Natural killer cell treated with Interleukin-12 subunit alpha and Interleukin-12 subunit beta and Interleukin-15 and Interleukin-18, amount 100 ng/mL, for 72 hours (primary cell): ENCODE measurements at regions not wholly inside any gene's neighbourhood (a gene's known extent, or its start where the extent isn't known, plus 50 kb on each side); places are given as distances from the start of the nearest gene placed in this dataset.

Source experiments
- ATAC-seq, 2 donors: fragments of 150-1000 bp; cut with Tn5 transposase in 1 of 2; sonication (Bioruptor Pico), chemical (Tn5 transposase) in 1 of 2; 2 replicates each; pipeline ENCODE4 v1.10.0; 2021
- DNase-seq: peaks from one replicate; pipeline ENCODE4 v3.0.0; 2022; ENCODE audit warnings: low spot score
- H3K27ac Mint-ChIP-seq, 2 donors: 1 replicate in 1 of 2; 2 replicates in 1 of 2; pipeline ENCODE4 v1.8.0; 2022; ENCODE audit warnings: mixed read lengths in 2 of 2, mild to moderate bottlenecking in 1 of 2, moderate library complexity in 1 of 2
- H3K27me3 Mint-ChIP-seq, 2 donors: 1 replicate in 1 of 2; 2 replicates in 1 of 2; pipeline ENCODE4 v1.8.0; 2022; ENCODE audit warnings: mixed read lengths in 2 of 2
- H3K36me3 Mint-ChIP-seq: one replicate; pipeline ENCODE4 v1.8.0; 2022; ENCODE audit warnings: mixed read lengths
- H3K4me1 Mint-ChIP-seq, 2 donors: 1 replicate in 1 of 2; 2 replicates in 1 of 2; pipeline ENCODE4 v1.8.0; 2022; ENCODE audit warnings: low read depth in 2 of 2, mixed read lengths in 2 of 2, mild to moderate bottlenecking in 1 of 2
- H3K4me3 Mint-ChIP-seq: one replicate; pipeline ENCODE4 v1.8.0; 2022; ENCODE audit warnings: mixed read lengths
- H3K9me3 Mint-ChIP-seq: 2 replicates; pipeline ENCODE4 v1.8.0; 2022; ENCODE audit warnings: mixed read lengths

DNA sequence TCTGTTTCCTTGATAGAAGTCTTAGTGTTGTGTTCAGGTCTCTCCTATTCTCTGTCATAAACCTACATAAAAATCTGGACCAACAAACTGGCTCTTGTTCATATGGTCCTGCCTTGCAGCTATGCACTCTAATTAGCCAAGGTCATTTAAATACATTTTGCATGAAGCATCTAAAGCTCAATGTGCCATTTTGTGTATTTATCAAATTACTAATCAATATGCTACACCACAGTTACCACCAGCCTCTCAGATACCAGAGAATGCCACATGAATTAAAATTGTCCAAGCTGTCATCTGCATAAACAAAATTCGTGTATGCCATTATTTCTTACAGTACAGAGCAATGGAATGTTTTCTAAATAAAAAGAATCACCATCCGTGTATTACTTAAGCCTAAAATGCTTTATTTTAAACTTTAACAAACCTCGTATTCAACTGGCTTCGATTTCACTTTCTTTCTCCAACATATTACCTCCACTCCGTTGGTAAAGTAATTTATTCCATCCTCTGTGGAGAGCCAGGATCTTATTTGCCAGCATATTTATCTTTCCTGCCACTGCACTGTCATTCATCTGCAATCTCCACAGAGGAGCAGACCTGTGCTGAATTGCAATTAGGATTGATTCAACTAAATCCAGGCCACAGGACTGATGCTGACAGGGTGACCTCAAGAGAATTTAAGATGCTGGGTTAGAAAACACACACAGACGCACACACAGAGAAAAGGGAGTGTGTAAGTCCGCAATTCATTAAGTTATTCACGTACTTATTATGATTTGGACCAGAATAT is 284.1 kb upstream of the FOXG1 start:
- DNase-seq (no peak), ATAC-seq (no peak)
- Mint-ChIP-seq H3K4me3 (no peak overlapping the region), H3K27me3 (no peaks in the 10 kb centered on the region), H3K27ac (no peak overlapping the region), H3K9me3 (peaks cover 4% of the 10 kb centered on the region), H3K36me3 (peaks cover 8% of the 10 kb centered on the region), H3K4me1 (no peaks in the 10 kb centered on the region)

DNA sequence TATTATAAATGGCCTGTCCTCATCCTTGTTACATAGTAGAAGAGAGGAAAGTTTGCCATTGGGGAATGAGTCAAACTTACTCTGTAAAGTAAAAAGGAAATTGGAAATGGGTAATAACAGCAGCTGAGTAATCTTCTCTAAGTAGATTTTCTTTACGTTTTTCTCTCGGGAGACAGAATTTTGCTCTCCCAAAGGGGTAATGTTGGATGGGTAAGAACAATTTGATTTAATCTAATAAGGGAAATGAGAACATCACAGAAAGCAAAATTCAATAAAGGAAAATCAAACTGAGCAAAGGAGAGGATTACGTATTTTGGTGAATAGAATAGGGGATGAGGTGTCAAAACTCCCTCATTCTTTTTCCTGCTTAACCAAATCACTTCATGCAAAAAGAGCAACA is 283.1 kb upstream of the FOXG1 start:
- Mint-ChIP-seq H3K36me3 (peaks cover 9% of the 10 kb centered on the region), H3K27ac (no peak overlapping the region), H3K9me3 (peaks cover 9% of the 10 kb centered on the region), H3K4me1 (no peaks in the 10 kb centered on the region), H3K27me3 (no peaks in the 10 kb centered on the region), H3K4me3 (no peak overlapping the region)
- DNase-seq (no peak), ATAC-seq (no peak)

DNA sequence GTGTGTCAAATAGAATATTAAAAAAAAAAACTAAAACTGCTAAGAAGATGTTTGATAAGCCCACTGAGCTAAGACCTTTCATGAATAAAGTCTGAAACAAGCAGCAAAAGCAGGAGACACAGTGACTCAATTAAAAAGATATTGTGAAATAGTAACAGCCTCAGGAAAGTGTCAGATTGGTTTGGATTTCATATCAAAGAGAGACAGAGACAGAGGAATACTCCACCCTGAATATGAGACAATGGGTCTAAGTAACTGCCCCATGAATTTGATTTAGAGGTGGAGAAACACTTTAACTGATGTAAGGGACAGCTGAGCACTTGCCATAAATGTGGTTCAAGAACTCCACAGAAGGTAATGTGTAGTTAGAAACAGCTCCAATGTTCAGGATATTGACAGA is 277.9 kb upstream of the FOXG1 start:
- Mint-ChIP-seq H3K4me1 (no peaks in the 10 kb centered on the region), H3K4me3 (no peak overlapping the region), H3K9me3 (peaks cover 22% of the 10 kb centered on the region), H3K27ac (no peak overlapping the region), H3K27me3 (no peaks in the 10 kb centered on the region), H3K36me3 (peaks cover 9% of the 10 kb centered on the region)
- ATAC-seq = no peak
- no peak for DNase-seq

DNA sequence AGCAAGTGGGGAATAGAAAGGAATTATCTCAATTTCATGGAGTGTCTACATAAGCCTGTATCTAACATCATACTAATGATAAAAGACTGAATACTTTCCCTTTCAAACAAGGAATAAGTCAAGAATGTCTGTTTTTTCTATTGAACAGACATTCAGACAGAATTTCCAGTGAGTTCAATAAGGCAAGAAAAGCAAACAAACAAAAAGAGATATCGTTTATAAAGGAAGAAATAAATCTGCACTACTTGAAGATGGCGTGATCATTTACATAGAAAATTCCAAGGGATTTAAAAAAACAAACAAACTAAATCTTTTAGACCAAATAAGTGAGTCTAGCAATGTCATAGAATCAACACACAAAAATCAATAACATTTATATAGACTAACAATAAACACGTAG is 273.1 kb upstream of the FOXG1 start:
- peaks cover 22% of the 10 kb centered on the region for H3K9me3 Mint-ChIP-seq
- DNase-seq (no peak), ATAC-seq (no peak)
- H3K4me1 Mint-ChIP-seq = no peaks in the 10 kb centered on the region
- H3K36me3 Mint-ChIP-seq = peaks cover 5% of the 10 kb centered on the region
- H3K27ac Mint-ChIP-seq = no peak overlapping the region
- H3K4me3 Mint-ChIP-seq = no peak overlapping the region
- no peaks in the 10 kb centered on the region for H3K27me3 Mint-ChIP-seq

DNA sequence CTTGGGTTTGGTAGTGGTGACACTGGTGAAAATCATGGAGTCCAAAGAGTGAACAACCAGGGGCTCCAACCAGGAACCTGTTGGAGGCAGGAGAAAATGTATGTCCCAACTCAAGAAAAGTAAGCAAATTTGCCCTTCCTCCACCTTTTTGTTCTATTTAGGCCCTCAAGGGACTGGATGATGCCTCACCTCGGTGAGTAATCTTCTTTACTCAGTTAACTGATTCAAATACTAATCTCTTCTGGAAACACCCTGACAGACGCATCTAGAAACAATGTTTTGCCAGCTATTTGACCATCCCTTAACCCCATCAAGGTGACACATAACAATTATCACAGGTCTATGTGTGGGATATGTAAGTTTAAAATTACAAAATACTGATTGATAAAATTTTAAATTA is 272.4 kb upstream of the FOXG1 start:
- Mint-ChIP-seq H3K27me3 (no peaks in the 10 kb centered on the region), H3K9me3 (peaks cover 19% of the 10 kb centered on the region), H3K36me3 (no peaks in the 10 kb centered on the region), H3K27ac (no peak overlapping the region), H3K4me1 (no peaks in the 10 kb centered on the region), H3K4me3 (no peak overlapping the region)
- no peak for ATAC-seq
- DNase-seq = no peak

DNA sequence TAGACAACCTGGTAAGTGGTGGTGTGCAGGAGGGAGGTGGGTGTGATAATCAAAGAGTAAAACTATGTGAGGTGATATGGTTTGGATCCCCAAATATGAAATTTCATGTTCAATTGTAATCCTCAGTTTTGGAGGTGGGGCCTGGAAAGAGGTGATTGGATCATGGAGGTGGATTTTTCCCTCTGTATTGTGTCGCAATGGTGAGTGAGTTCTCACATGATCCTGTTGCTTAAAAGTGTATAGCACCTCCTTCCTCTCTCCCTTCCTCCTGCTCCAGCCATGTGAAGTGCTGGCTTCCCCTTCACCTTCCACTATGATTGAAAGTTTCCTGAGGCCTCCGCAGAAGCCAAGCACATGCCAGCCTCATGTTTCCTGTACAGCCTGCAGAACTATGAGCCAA is 270.2 kb upstream of the FOXG1 start:
- H3K4me3 Mint-ChIP-seq = no peak overlapping the region
- no peak overlapping the region for H3K27ac Mint-ChIP-seq
- ATAC-seq = no peak
- H3K4me1 Mint-ChIP-seq = no peaks in the 10 kb centered on the region
- peaks cover 5% of the 10 kb centered on the region for H3K36me3 Mint-ChIP-seq
- H3K9me3 Mint-ChIP-seq = peaks cover 17% of the 10 kb centered on the region
- H3K27me3 Mint-ChIP-seq = no peaks in the 10 kb centered on the region
- DNase-seq = no peak

DNA sequence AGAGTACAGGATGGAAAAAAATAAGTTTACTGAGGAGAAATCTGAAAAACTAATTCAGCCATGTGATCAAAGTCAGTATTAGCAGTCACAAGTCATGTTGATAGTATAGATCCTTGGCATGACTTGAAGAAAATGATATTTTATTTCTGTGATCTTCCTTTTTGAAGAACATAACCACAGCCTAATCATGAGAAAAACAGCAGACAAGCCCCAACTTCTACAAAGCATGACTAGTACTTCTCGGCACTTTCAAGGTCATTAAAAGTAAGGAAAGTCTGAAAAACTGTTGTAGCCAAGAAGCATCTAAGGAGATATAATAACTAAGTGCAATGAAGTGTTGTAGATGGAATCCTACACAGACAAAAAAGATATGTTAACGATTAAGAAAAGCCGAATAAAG is 264.1 kb upstream of the FOXG1 start:
- Mint-ChIP-seq H3K36me3 (peaks cover 5% of the 10 kb centered on the region), H3K27me3 (no peaks in the 10 kb centered on the region), H3K9me3 (peaks cover 28% of the 10 kb centered on the region), H3K27ac (no peak overlapping the region), H3K4me3 (no peak overlapping the region), H3K4me1 (no peaks in the 10 kb centered on the region)
- DNase-seq (no peak), ATAC-seq (no peak)

DNA sequence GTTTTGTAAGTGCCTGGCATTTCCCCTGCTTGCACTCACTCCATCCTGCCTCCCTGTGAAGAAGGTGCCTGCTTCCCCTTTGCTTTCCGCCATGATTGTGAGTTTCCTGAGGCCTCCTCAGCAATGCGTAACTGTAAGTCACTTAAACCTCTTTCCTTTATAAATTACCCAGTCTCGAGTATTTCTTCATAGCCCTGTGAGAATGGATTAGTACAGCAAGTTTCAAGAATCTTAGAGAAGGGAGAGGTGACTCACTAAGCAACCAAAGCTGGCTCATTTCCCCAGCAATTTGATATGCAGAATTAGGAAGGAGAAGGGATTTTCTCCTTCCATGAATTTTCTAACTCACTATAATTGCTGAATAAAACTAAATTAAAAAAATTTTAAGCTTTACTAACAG is 251.0 kb upstream of the FOXG1 start:
- no peaks in the 10 kb centered on the region for H3K27me3 Mint-ChIP-seq
- peaks cover 23% of the 10 kb centered on the region for H3K9me3 Mint-ChIP-seq

DNA sequence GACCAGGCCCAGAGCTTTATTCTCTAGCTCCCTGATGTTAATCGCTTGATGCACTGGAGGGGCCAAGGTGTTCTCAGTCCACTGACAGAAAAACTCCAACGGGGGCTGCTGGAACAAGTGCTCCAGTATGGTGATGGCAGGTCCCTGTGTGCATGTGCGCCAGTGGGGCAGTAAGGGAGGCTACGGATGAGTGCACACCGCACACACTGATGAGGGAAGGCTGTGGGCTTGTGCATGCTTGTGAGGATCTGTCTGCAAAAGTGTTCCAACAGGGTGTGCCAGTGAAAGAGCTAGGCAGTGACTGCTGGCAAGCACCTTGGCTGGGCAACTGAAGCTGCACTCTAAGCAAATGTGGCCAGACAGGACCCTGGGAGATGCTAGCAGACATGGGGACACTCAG is 229.7 kb upstream of the FOXG1 start:
- DNase-seq = no peak
- Mint-ChIP-seq H3K27me3 (no peaks in the 10 kb centered on the region), H3K4me3 (no peak overlapping the region), H3K9me3 (peaks cover 27% of the 10 kb centered on the region), H3K36me3 (peaks cover 8% of the 10 kb centered on the region), H3K4me1 (no peaks in the 10 kb centered on the region), H3K27ac (no peak overlapping the region)
- no peak for ATAC-seq

More for the DNA sequence above, 251.0 kb upstream of the FOXG1 start:
- Mint-ChIP-seq H3K27ac (no peak overlapping the region), H3K4me1 (no peaks in the 10 kb centered on the region), H3K4me3 (no peak overlapping the region), H3K36me3 (peaks cover 6% of the 10 kb centered on the region)
- DNase-seq (no peak), ATAC-seq (no peak)

DNA sequence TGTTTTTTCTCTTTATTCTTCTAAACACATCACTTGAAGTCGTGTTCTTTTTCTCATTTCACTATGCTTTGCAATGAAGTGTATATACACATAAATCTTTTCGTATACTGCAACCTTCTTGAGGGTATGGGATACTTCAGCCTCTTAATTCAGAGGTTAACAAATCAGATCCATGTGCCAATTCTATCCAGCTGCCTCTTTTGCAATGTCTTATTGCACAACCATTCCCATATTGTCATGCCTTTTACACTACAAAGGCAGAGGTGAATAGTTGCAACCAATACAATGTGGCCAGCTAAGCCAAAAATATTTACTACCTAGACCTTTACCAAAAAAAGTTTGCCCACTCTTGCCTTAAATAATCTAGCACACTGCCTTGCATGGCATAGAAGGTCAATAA is 224.5 kb upstream of the FOXG1 start:
- H3K9me3 Mint-ChIP-seq = peaks cover 21% of the 10 kb centered on the region
- H3K27me3 Mint-ChIP-seq = no peaks in the 10 kb centered on the region
- H3K27ac Mint-ChIP-seq = no peak overlapping the region
- peaks cover 7% of the 10 kb centered on the region for H3K36me3 Mint-ChIP-seq
- H3K4me3 Mint-ChIP-seq = no peak overlapping the region
- no peaks in the 10 kb centered on the region for H3K4me1 Mint-ChIP-seq
- no peak for ATAC-seq
- no peak for DNase-seq

DNA sequence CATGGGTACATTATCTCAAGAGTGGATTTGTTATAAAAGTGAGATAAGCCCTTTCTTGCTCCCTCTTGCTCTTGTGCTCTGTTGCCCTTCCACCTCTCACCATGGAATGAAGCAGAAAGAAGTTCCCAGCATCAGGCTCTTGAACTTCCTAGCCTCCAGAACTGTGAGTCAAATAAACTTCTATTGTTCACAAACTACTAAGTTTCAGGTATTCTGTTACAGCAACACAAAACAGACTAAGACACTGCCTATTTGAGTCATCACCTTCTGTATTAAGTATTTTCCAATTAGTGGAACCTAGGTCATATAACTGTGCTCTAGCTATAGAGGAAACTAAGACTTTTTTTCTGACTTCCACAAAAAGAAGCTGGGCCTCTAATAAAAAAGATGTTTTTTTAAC is 201.2 kb upstream of the FOXG1 start:
- Mint-ChIP-seq H3K36me3 (no peaks in the 10 kb centered on the region), H3K9me3 (peaks cover 16% of the 10 kb centered on the region), H3K4me1 (no peaks in the 10 kb centered on the region), H3K4me3 (no peak overlapping the region), H3K27ac (no peak overlapping the region), H3K27me3 (no peaks in the 10 kb centered on the region)
- ATAC-seq (no peak), DNase-seq (no peak)

DNA sequence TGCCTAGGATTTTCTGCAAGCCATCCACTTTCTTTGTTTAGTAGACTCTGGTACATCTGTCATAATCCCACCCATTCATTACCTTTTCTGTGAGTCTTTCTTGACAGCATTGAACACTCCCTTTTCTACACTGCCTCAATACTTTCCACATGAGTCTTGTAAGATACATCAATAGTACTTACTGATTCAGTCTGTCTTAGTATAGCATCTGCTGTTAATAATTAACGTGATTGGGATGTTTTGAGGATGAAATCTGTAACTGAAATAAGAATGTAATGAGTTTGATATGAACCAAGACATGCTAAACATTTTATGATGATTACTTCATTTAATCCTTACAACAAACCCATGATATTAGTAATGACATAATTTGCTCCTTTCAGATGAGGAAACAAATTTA is 196.2 kb upstream of the FOXG1 start:
- H3K4me3 Mint-ChIP-seq = no peak overlapping the region
- no peaks in the 10 kb centered on the region for H3K27me3 Mint-ChIP-seq
- H3K36me3 Mint-ChIP-seq = peaks cover 5% of the 10 kb centered on the region
- H3K9me3 Mint-ChIP-seq = peaks cover 24% of the 10 kb centered on the region
- no peak overlapping the region for H3K27ac Mint-ChIP-seq
- DNase-seq (no peak), ATAC-seq (no peak)
- no peaks in the 10 kb centered on the region for H3K4me1 Mint-ChIP-seq

DNA sequence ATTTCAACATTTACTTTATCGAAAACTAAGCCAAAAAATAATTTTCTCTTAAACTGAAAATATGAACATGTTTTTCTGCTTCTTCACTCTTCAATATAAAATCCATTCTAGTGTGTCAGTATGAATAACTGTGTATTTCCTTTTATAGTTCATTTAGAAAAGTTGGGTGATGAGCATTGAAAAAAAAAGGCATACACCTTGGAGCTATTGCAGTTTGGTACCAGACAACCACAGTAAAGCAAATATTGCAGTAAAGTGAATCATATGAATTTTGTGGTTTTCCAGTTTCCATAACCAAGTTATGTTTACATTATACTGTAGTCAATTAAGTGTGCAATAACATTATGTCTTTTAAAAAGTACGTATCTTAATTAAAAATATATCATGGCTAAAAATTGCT is 195.0 kb upstream of the FOXG1 start:
- Mint-ChIP-seq H3K36me3 (peaks cover 5% of the 10 kb centered on the region), H3K27ac (no peak overlapping the region)

DNA sequence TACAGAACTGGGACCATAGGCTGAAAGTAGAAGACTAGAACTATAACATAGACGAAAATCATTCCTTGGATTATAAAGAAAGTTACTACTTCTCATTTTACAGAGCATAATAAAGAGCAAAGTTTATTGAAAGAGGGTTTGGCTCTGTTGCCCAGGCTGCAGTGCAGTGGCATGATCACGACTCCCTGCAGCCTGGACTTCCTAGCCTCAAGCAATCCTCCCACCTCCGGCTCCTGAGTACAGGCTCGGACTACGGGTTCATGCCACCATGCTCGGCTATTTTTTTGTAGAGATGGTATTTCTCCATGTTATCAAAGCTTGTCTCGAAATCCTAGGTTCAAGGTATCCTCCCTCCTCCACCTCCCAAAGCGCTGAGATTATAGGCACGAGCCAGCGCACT is 190.1 kb upstream of the FOXG1 start:
- peaks cover 19% of the 10 kb centered on the region for H3K9me3 Mint-ChIP-seq

More for the DNA sequence above, 195.0 kb upstream of the FOXG1 start:
- Mint-ChIP-seq H3K9me3 (peaks cover 21% of the 10 kb centered on the region), H3K4me1 (no peaks in the 10 kb centered on the region), H3K27me3 (no peaks in the 10 kb centered on the region), H3K4me3 (no peak overlapping the region)
- ATAC-seq = no peak
- no peak for DNase-seq

DNA sequence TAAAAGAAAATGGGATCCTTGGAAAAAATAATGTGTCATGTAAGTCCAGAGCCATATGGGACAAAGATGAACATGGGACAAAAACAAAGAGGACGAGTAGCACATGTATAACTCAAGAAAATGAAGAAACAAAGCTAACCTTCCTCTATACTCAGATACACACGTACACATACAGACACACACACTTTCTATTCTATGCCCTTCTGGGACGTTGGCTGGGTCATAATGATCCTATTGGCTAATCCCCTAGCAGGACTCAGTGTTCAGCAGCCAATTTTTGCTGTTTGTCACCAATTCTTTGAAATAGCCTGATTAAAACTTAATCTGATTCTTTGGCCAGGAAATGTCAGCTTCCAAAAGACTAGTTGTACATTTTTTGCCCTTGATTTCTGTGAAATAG is 189.4 kb upstream of the FOXG1 start:
- peaks cover 5% of the 10 kb centered on the region for H3K36me3 Mint-ChIP-seq
- no peaks in the 10 kb centered on the region for H3K4me1 Mint-ChIP-seq
- no peak overlapping the region for H3K4me3 Mint-ChIP-seq
- H3K27me3 Mint-ChIP-seq = no peaks in the 10 kb centered on the region
- DNase-seq = no peak
- ATAC-seq = no peak
- H3K27ac Mint-ChIP-seq = no peak overlapping the region
- H3K9me3 Mint-ChIP-seq = peaks cover 19% of the 10 kb centered on the region

More for the DNA sequence above, 190.1 kb upstream of the FOXG1 start:
- no peaks in the 10 kb centered on the region for H3K4me1 Mint-ChIP-seq
- H3K36me3 Mint-ChIP-seq = peaks cover 5% of the 10 kb centered on the region
- no peak for DNase-seq
- no peak for ATAC-seq
- no peaks in the 10 kb centered on the region for H3K27me3 Mint-ChIP-seq
- H3K4me3 Mint-ChIP-seq = no peak overlapping the region
- no peak overlapping the region for H3K27ac Mint-ChIP-seq
